SH-SY5Y (cell line): ENCODE measurements at regions not wholly inside any gene's neighbourhood (a gene's known extent, or its start where the extent isn't known, plus 50 kb on each side); places are given as distances from the start of the nearest gene placed in this dataset.

Experiments
- GATA2 ChIP-seq: IDR thresholded peaks from 2 replicates; pipeline ENCODE4 v1.6.1; 2011; ENCODE audit warnings: mild to moderate bottlenecking, low read depth, low read length
- GATA3 ChIP-seq: IDR thresholded peaks from 2 replicates; pipeline ENCODE4 v1.6.1; 2011; ENCODE audit warnings: low read depth, mild to moderate bottlenecking, low read length, moderate library complexity

- TF ChIP-seq GATA3 (no peak), GATA2 (no peak)
Observed at GRCh38 chr5:167895899-167896659, 395.4 kb upstream of the WWC1 start.

GRCh38 chr5:167896814-167897213 is 394.6 kb upstream of the WWC1 start:
- TF ChIP-seq GATA2 = no peak
- TF ChIP-seq GATA3 = no peak

GRCh38 chr5:167897371-167897770 is 394.1 kb upstream of the WWC1 start:
- TF ChIP-seq GATA3 (no peak), GATA2 (no peak)

GRCh38 chr5:167898361-167899042 is 392.9 kb upstream of the WWC1 start:
- TF ChIP-seq GATA3 = no peak
- TF ChIP-seq GATA2 = no peak

GRCh38 chr5:167899490-167900070 is 391.9 kb upstream of the WWC1 start:
- no peak for TF ChIP-seq GATA3
- no peak for TF ChIP-seq GATA2

GRCh38 chr5:167900340-167900935 is 391.0 kb upstream of the WWC1 start:
- no peak for TF ChIP-seq GATA2
- TF ChIP-seq GATA3 = no peak

- TF ChIP-seq GATA2 (no peak), GATA3 (no peak)
Observed at GRCh38 chr5:167902298-167902697, 389.1 kb upstream of the WWC1 start.

- TF ChIP-seq GATA3 = no peak
- TF ChIP-seq GATA2 = no peak
Observed at GRCh38 chr5:167903243-167903642, 388.2 kb upstream of the WWC1 start.

GRCh38 chr5:167903659-167904058 is 387.8 kb upstream of the WWC1 start:
- TF ChIP-seq GATA2 (no peak), GATA3 (no peak)

- TF ChIP-seq GATA3 (no peak), GATA2 (no peak)
Observed at GRCh38 chr5:167905919-167906853, 385.3 kb upstream of the WWC1 start.

GRCh38 chr5:167908606-167909005 is 382.8 kb upstream of the WWC1 start:
- TF ChIP-seq GATA2 (no peak), GATA3 (no peak)

GRCh38 chr5:167912941-167913665 is 378.3 kb upstream of the WWC1 start:
- TF ChIP-seq GATA3 = no peak
- no peak for TF ChIP-seq GATA2

- TF ChIP-seq GATA3 = no peak
Observed at GRCh38 chr5:167915237-167915636, 376.2 kb upstream of the WWC1 start.

- TF ChIP-seq GATA3 (no peak), GATA2 (no peak)
Observed at GRCh38 chr5:167916261-167916691, 375.2 kb upstream of the WWC1 start.
